C4-2B (cell line): ENCODE measurements at regions not wholly inside any gene's neighbourhood (a gene's known extent, or its start where the extent isn't known, plus 50 kb on each side); places are given as distances from the start of the nearest gene placed in this dataset.
"Not testable (repeated sequence)": the region's sequence is repeated elsewhere in the genome, so short reads cannot be mapped to it uniquely, and the experiment has no call there.

Experiments
- H3K27ac ChIP-seq: fragments of 450-650 bp; 2 replicates; pipeline ENCODE4 v1.5.1; 2017
- ZFX ChIP-seq: fragments of 450-650 bp; IDR thresholded peaks from 2 replicates; pipeline ENCODE4 v1.6.1; 2017
- TF ChIP-seq, protein P1 (sequence below): fragments of 450-650 bp; conservative IDR thresholded peaks from 2 replicates; pipeline ENCODE4 v1.5.1; 2017; ENCODE audit warnings: mild to moderate bottlenecking

DNA sequence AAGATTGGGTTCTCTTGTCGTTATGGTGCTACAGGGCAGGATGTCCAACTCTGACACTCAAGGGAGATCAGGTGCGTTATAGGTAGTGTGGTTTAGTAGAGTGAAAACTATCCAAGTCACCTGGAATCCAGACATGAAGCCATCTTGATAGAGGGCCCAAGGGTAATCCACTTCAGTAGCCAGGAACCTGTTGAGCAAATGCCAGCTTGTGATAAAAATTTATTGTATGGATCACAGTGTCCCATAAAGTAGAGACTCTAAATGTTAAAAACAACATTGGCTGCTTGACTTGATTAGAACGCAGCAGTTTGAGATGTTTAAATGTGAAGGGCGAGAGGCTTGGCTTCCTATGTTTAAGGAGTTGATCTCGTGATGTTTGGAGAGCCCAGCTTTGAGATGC lies 105.7 kb upstream of the GMDS start:
- H3K27ac ChIP-seq = no peak overlapping the region
- no peak for TF ChIP-seq ZFX
- TF ChIP-seq, protein P1, sequence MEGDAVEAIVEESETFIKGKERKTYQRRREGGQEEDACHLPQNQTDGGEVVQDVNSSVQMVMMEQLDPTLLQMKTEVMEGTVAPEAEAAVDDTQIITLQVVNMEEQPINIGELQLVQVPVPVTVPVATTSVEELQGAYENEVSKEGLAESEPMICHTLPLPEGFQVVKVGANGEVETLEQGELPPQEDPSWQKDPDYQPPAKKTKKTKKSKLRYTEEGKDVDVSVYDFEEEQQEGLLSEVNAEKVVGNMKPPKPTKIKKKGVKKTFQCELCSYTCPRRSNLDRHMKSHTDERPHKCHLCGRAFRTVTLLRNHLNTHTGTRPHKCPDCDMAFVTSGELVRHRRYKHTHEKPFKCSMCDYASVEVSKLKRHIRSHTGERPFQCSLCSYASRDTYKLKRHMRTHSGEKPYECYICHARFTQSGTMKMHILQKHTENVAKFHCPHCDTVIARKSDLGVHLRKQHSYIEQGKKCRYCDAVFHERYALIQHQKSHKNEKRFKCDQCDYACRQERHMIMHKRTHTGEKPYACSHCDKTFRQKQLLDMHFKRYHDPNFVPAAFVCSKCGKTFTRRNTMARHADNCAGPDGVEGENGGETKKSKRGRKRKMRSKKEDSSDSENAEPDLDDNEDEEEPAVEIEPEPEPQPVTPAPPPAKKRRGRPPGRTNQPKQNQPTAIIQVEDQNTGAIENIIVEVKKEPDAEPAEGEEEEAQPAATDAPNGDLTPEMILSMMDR = no peak

DNA sequence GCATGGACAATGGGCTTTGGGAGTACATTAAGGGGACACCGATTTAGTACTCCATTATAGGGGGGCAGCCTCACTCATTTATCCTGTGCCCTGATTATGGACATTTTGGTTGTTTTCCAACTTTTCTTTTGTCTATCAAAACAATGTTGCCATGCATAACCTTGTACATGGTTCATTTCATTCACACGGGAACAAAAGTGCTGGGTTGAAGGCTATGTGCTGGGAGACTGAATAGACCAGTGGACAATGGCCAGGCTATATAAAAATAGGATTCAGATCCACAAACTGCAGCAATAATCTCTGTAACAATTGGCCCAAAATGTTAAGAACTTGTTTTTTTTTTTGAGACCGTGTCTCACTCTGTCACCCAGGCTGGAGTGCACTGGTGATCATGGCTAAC lies 100.7 kb upstream of the GMDS start:
- no peak overlapping the region for H3K27ac ChIP-seq
- TF ChIP-seq, protein P1 = no peak
- no peak for TF ChIP-seq ZFX

DNA sequence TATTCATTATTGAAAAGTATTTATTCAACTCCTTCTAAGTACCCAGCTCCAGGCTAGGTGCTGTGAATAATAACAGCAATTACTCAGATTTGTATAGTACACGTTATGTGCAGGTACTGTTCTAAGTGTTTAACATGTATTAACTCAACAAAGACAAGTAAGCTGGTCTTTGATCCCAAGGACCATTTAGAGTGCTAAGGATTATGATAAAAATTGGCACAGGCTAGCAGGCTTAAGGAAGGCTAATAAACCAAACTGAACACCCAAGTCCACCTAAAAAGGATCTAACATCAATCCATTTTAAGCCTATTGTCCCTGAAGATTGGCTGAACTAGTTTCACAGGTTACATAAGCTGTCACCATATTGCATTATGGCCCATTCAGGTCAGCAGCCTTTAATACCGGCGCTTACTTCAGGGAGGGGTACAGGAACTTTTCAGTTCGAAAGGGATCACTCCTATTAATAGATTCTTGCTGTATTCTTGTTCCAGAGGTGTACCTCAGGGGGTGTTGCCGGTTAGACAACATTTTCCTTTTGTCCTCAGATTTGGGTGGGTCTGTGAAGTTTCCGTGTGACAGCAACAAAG lies 99.0 kb upstream of the GMDS start:
- TF ChIP-seq ZFX = no peak
- TF ChIP-seq, protein P1 = no peak

DNA sequence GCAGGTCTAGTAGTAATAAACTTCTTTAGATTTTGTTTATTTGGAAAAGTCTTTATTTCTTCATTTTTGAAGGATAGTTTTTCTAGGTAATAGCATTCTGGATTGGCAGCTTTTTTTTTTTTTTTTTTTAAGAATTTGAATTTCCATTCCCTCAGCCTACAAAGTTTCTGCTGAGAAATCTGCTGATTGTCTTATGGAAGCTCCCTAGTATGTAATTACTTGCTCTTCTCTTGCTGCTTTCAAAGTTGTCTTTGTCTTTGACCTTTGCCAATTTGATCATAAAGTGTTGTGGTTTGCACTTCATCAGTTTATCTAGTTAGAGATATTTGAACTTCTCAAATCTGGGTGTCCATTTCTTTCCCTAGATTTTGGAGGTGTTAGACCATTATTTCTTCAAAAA lies 82.2 kb upstream of the GMDS start:
- TF ChIP-seq ZFX = no peak
- TF ChIP-seq, protein P1 = no peak

More for the DNA sequence above, 99.0 kb upstream of the GMDS start:
- no peak overlapping the region for H3K27ac ChIP-seq

DNA sequence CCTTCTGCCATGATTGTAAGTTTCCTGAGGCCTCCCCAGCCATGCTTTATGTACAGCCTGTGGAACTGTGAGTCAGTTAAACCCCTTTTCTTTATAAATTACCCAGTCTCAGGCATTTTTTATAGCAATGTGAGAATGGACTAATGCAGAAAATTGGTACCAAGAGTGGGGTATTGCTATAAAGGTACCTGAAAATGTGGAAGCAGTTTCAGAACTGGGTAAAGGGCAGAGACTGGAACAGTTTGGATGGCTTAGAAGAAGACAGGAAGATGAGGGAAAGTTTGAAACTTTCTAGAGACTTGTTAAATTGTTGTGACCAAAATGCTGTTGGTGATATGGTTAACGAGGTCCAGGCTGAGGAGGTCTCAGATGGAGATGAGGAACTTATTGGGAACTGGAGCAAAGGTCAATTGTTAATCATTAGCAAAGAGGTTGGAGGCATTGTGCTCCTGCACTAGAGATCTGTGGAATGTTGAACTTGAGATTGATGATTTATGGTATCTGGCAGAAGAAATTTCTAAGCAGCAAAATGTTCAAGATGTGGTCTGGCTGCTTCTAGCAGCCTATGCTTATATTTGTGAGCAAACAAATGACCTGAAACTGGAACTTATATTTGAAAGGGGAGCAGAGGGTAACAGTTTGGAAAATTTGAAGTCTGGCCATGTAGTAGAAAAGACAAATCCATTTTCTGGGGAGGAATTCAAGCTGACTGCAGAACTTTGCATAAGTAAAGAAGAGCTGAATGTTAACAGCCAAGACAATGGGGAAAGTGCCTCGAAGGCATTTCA lies 79.0 kb upstream of the GMDS start:
- TF ChIP-seq, protein P1 = no peak
- TF ChIP-seq ZFX = no peak
- H3K27ac ChIP-seq = no peak overlapping the region

More for the DNA sequence above, 82.2 kb upstream of the GMDS start:
- no peak overlapping the region for H3K27ac ChIP-seq

DNA sequence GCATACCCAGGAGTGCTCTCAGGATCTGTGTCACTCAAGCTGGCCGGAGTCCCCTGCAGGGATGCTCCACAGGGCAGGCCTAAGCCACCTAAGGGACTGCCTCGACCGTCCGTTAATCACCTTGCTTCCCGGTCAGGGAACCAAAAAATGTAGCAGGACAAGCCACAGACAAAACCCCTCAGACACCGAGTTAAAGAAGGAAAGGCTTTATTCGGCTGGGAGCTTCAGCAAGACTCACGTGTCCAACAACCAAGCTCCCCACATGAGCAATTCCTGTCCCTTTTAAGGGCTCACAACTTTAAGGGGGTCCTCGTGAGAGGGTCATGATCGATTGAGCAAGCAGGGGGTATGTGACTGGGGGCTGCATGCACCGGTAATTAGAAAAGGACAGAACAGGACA lies 72.1 kb upstream of the GMDS start:
- H3K27ac ChIP-seq = not testable (repeated sequence)

DNA sequence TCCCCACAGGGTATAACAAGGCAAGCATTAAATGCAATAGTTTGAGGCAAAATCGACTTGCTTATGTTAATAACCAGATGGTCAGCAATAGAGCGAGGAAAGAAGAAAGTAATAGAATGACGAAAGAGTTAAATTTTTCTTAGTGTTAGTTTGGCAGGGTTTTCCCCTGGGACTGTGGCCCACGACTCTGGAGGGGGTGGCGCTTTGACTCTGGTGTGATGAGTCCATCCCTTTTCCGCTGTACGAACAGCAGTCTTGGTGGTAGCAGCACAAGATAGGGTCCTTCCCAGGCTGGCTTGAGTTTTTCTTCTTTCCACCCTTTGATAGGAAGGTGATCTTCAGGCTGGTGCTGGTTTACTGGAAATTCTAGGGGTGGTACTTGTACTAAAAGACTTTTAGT lies 69.2 kb upstream of the GMDS start:
- H3K27ac ChIP-seq = no peak overlapping the region
- TF ChIP-seq, protein P1 = no peak
- TF ChIP-seq ZFX = no peak

DNA sequence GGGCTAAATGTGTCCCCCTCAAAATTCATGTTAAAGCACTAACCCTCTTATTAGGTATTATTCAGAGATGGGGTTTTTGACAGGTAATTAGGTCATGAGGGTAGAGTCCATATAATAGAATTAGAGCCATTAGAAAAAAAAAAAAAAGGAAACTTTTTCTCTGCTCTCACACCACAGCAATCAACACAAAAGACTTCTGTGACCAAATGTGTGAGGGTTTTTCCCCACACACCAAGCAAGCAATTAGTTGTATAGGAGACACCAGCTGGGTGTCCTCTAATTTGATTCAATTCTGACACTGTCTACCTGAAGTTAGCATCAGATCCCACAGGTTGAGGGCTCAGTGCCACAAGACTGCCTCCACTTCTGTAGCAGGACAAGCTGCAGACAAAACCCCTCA lies 64.6 kb upstream of the GMDS start:
- TF ChIP-seq, protein P1 = no peak
- TF ChIP-seq ZFX = no peak
- no peak overlapping the region for H3K27ac ChIP-seq
